WI38 (cell line): ENCODE measurements at regions not wholly inside any gene's neighbourhood (a gene's known extent, or its start where the extent isn't known, plus 50 kb on each side); places are given as distances from the start of the nearest gene placed in this dataset.

ENCODE experiments used
- H3K4me3 ChIP-seq: 2 replicates; pipeline ENCODE4 v1.5.1; 2011; ENCODE audit warnings: low read depth, mild to moderate bottlenecking, control low read depth, low read length
- CTCF ChIP-seq: IDR thresholded peaks from 2 replicates; pipeline ENCODE4 v1.5.1; 2012; ENCODE audit warnings: low read depth, mild to moderate bottlenecking, control low read depth, low read length

- H3K4me3 ChIP-seq = no peak overlapping the region
- TF ChIP-seq CTCF = no peak
Observed at GRCh38 chr4:37101686-37102085, 142.9 kb upstream of the NWD2 start.

GRCh38 chr4:37109756-37110155 is 134.8 kb upstream of the NWD2 start:
- H3K4me3 ChIP-seq = no peak overlapping the region
- TF ChIP-seq CTCF = no peak

GRCh38 chr4:37124800-37125199 is 119.7 kb upstream of the NWD2 start:
- H3K4me3 ChIP-seq = no peak overlapping the region
- TF ChIP-seq CTCF = no peak

- TF ChIP-seq CTCF = no peak
- no peak overlapping the region for H3K4me3 ChIP-seq
Observed at GRCh38 chr4:37126051-37126450, 118.5 kb upstream of the NWD2 start.

- TF ChIP-seq CTCF = no peak
- H3K4me3 ChIP-seq = no peak overlapping the region
Observed at GRCh38 chr4:37130465-37130864, 114.1 kb upstream of the NWD2 start.

GRCh38 chr4:37132351-37132974 is 112.1 kb upstream of the NWD2 start:
- no peak overlapping the region for H3K4me3 ChIP-seq
- TF ChIP-seq CTCF = no peak

GRCh38 chr4:37132975-37133360 is 111.6 kb upstream of the NWD2 start:
- no peak for TF ChIP-seq CTCF
- no peak overlapping the region for H3K4me3 ChIP-seq
